HG02571 (cell line): ENCODE measurements at regions not wholly inside any gene's neighbourhood (a gene's known extent, or its start where the extent isn't known, plus 50 kb on each side); places are given as distances from the start of the nearest gene placed in this dataset.

Source experiments
- ATAC-seq: cut with Tn5 transposase; IDR thresholded peaks from one replicate; pipeline ENCODE4 v1.9.1; 2021; ENCODE audit warnings: mild to moderate bottlenecking, moderate library complexity; ENCODE audit not compliant: unreplicated experiment

DNA sequence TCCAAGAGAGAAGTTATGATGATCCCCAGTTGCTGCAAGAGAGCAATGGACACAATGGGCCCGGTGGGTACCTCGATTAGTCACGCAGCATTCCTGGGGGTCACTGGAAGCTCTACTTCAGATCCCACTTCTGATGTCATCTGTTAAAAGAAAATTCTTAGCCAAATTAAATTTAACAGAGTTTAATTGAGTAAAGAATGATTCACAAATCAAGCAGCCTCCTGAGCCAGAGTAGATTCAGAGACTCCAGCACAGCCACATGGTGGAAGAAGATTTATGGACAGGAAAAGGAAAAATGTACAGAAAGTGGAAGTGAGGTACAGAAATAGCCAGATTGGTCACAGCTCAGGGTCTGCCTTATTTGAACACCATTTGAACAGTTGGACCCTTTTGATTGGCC lies 107.5 kb downstream of the SPTSSA start:
- no peak for ATAC-seq

DNA sequence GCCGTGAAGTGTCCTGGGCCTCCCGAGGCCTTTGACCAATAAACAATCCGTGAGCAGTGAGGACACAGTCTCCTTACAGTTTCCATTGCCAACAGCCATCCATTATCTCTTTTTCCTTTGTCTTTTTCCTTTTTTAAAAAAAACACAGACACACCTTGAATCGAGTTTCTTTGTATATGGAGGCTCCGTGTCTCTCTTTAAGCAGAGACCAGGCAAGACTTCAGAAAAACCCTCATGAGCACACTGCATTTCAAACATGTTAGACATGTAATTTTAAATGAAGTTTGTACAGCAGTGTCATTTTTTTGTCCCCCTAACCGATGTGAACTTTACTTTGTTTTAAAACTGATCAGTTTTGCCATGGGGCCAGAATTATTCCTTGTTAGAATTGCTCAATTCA lies 111.1 kb downstream of the SPTSSA start:
- no peak for ATAC-seq

DNA sequence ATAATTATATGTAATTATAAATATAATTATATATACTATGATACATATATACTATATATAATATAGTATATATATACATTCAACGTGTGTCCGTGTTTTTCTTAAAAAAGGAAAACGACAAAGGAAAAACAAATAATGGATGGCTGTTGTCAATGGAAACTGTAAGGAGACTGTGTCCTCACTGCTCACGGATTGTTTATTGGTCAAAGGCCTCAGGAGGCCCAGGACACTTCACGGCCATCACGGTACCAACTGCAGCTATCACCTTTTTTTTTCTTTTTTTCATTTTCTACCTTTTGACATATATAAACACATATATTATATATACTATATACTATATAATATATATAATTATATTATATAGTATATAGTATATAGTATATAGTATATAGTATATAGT lies 113.4 kb downstream of the SPTSSA start:
- ATAC-seq = no peak

DNA sequence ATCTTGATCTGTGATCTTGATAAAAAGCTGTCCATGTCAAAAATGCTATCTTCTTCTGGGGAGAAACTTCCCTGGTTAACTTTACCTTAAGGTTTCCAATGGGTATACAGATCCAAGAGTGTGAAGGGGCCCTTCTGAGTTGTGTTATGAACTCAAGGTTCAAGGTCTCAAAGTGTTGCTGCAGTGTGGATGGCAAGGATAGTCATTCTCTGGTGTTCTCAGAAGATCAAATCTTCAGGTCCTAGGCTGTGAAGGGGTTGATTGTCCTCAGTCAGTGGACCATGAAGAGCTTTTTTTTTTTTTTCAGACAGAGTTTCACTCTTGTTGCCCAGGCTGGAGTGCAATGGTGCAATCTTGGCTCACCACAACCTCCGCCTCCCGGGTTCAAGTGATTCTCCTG lies 114.4 kb downstream of the SPTSSA start:
- no peak for ATAC-seq

DNA sequence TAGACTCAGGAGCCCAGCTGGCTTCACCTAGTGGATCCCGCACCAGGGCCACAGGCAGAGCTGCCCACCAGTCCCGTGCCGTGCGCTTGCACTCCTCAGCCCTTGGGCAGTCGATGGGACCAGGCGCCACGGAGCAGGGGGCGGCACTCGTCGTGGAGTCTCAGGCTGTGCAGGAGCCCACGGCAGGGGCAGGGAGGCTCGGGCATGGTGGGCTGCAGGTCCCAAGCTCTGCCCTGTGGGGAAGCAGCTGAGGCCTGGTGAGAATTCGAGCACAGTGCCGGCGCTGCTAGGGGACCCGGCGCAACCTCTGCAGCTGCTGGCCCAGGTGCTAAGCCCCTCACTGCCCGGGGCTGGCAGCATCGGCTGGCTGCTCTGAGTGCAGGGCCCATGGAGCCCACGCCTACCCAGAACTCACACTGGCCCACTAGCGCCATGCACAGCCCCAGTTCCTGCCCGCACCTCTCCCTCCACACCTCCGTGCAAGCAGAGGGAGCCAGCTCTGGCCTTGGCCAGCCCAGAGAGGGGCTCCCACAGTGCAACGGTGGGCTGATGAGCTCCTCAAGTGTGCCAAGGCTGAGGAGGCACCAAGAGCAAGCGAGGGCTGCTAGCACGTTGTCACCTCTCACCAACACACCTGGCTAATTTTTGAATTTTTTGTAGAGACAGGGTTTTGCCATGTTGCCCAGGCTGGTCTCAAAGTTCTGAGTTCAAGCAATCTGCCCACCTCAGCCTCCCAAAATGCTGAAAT lies 116.1 kb downstream of the SPTSSA start:
- no peak for ATAC-seq

DNA sequence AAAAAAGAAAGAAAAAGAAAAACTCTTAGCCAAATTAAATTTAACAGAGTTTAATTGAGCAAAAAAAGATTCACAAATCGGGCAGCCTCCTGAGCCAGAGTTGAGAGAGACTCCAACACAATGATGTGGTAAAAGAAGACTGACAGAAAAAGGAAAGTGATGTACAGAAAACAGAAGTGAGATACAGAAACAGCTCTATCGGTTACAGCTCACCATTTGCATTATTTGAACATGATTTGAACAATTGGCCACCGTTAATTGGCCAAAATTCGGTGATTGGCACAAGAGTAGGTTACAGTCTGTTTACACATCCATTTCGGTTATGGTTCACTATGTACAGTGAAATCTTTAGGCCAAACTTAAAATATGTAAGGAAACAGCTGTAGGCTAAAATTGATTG lies 117.7 kb downstream of the SPTSSA start:
- ATAC-seq = no peak

DNA sequence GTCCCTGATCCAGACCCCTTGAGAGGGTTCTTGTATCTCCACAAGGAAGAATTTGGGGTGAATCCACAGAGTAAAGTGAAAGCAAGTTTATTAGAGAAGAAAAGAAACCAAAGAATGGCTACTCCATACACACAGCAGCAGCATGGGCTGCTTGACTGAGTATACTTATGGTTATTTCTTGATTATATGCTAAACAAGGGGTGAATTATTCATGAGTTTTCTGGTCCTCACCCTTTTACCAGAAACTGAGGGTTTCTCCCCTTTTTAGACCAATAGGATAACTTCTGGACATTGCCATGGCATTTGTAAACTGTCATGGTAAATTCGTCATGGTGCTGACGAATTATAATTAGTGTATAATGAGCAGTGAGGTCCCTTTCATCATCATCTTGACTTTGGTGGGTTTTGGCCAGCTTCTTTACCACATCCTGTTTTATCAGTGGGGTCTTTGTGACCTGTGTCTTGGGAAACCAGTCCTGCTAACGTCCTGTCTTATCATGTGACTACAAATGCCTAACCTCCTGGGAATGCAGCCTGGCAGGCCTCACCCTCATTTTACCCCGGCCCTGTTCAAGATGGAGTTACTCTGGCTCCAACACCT lies 121.9 kb downstream of the SPTSSA start:
- ATAC-seq = no peak

DNA sequence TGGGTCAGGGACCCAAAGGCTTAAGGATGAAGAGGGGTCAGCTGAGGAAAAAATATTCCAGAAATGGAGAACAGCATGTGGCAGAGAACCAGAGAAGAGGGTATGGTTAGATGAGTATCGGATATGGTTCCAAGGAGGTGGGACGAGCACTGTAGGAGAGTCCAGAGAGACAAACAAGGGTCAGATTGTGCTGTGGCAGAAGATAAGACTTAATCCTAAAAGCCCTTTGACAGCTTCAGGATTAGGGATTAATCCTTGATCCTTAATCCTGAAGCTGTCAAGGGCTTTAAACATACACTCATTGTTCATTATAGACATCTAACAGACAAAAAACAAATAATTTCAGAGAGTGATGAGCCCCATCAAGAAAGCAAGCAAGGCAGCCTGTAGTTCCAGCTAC lies 124.0 kb downstream of the SPTSSA start:
- ATAC-seq = no peak

DNA sequence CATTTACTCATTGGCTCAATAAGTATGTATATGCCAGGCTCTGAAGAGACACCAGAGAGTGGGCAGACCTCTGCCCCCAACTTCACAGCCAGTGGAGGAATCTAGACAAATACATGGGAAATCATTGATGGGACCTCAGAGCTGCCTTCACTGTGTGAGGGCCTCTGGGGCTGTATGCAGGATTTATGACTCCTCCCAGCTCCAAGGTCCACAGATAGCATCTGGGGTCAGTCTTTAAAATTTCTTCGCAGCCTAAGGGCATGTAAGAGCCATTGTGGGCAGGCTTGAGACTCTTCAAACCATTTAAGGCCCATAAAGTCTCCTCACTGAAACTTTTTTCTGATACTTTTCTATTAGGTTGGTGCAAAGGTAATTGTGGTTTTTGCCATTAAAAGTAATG lies 125.5 kb downstream of the SPTSSA start:
- no peak for ATAC-seq

DNA sequence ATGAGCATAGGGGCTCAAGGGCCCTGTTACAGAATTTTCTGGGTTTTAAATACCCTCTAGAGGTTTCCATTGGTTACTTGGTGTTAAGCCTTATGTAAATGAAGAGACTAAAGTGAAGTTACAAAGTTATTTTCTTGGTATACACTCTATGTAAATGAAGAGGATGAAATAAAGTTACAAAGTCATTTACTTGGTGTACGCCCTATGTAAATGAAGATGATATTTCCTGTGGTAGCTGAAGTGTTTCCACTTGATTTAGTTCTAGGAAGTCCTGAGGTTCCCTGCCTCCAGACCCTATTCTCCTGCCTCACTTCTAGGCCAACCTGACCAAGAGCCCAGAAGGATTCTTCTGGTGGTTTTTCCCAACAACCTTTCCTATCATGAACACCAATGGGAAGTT lies 126.1 kb downstream of the SPTSSA start:
- no peak for ATAC-seq

DNA sequence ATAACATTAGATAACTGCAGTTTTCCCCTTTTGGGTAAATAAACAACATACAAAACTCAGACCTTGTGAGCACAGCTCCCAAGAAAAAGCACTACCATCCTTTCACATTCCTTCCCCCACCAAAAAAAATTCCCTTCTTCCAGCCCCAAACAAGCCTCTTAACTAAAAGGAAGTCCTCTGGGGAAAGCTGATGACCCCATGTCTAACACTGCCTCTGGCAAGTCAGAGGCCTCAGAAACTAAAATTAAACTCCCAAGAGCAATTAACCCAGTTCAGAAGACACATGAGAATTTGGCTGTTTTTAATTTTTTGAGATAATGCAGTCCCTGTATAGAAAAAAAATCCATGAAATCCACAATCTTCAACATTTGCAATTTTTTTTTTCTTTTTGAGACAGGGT lies 127.7 kb downstream of the SPTSSA start:
- no peak for ATAC-seq

DNA sequence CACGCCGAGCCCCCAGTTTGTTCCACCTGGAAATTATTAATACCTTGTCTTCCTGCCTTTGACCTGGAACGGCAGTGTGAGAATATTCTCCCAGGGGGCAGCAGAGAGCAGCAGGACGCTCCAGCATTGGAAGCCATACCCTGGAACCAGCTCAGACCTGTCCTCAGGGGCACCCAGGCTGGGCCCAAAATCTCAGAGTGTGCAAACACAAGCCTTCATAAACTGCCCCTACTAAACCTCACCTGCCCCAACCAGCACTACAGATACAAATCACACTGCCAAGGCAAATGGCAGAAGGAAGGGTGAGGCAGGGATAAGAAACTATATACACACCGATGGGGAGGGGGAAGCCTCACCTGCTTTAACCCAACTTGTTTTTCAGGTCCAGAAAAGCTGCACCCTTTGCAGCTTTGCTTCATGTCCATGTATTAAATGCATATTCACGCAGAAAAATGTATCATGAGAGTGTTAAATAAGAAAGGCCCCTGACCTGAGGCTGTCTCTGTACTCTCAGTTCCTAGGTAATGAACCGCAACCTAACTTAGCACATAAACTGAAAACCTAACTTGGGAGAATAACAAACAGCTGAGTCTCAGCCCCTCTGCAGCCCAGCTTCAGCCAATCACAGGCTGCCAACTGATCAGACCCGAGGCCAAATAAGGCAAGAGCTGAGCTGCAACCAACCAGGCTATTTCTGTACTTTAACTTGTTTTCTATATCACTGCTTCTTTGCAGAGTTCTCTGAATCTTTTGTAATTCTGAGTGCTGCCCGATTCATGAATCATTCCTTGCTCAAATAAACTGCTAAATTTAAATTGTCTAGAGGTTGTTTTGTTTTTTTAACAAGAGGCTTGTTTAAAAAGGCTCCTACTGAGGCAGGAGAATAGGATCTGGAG lies 130.1 kb downstream of the SPTSSA start:
- ATAC-seq = peak; percentile 88

DNA sequence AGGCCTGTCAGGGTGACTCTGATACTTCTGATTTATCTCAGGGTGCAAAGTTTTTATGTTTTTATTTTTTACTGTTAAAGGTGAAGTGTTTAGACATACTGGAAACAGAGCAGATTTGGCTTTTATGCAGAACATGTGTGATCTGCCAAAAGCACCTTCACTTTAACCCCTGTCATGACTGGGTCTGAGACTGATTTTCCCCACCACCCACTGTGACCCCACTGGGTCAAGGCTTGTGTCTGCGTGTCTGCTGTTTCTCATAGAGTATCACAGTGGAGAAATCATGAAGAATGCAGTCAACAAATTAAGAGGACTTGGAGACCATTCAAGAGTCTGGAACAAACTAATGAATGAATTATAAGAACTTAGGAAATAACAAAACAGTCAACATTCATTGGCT lies 131.2 kb downstream of the SPTSSA start:
- ATAC-seq = no peak

DNA sequence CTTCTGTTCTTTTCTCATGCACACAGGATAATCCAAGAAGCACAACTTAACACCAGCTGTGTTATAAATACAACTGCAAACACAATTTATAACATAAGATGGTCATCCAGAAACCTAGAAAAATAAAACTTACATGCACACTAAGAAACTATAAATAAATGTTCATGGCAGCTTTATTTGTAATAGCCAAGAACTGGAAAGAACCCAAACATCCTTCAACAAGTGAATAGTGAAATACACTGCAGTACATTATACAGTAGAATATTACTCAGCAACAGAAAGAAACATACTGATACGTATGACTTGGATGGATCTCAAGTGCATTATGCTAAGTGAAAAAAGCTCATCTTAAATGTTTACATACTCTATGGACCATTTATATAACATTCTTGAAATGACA lies 132.7 kb downstream of the SPTSSA start:
- ATAC-seq = no peak

DNA sequence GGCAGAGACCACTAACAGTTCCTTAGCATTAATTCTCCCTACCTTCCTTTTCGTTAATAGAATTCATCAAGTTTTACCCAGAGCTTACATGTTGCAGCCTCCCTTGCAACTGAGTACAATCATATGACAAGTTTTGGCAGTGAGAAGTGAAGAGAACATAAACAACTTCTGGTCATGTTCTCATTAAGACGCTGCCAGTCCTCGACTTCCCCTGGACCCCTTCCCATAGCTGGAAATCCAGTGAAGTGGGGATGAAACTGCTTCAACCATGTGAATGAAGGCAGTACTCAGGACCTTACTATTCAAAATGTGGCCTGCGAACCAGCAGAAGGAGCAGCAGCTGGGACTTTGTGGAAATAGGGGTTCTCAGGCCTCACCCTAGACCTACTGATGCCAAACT lies 133.9 kb downstream of the SPTSSA start:
- ATAC-seq = no peak

DNA sequence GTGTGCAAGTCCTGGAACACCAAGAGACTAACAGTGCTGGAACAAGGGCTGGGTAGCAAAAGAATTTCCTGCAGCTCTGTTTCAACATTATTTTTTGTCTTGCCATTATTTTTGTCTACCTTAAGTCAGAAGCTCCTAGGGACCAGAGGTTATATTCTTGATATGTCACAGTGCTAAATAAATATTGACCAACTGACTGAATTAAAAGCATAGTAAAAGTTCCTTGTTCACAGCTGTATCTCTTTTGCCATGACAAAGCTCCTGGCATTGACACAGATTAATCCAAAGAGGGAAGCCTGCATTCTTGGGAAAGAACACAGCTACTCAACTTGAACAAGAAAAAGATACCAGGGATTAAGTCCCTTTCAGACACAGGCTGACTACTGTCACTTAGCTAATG lies 136.5 kb downstream of the SPTSSA start:
- no peak for ATAC-seq

DNA sequence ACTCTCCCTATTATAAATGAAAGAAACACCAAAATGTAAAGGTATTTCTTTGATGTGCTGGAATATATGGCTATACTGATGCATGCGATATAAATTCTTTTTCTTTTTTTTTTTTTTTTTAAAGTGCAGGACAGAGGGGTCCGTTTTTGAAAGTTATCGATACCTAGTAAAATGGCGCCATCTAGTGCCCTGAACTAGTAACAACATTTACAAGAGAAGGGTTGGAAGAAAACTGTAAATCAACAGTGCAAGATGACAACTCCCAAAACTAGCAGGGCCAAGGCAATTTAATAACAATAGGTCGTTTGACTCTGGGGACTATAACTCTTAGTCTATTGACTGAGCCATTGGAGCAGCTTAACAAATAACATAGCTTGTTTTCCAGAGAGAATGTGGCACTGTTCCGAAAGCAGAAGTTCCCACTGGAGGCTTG lies 137.7 kb downstream of the SPTSSA start:
- no peak for ATAC-seq

DNA sequence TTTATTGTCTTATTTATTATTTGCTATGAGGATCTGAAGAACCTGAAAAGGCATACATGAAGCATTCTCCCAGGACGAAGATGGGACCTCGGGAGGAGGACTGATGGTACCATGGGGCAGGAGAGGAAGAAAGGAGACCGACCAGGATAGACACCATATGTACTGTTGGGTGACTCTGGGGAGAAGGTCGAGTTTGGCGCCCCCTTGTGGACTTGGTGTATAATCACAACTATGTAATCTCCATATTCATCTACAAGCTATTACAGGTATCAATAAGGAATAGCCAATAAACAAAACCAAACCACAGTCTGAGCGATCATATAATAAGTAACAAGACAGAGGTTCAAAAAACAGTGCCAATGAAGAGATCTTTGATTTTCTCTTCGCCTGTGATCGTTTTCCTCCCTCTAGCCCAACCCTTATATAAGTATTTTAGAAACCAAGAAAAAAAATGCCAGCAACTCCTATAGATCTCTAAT lies 139.1 kb downstream of the SPTSSA start:
- no peak for ATAC-seq

DNA sequence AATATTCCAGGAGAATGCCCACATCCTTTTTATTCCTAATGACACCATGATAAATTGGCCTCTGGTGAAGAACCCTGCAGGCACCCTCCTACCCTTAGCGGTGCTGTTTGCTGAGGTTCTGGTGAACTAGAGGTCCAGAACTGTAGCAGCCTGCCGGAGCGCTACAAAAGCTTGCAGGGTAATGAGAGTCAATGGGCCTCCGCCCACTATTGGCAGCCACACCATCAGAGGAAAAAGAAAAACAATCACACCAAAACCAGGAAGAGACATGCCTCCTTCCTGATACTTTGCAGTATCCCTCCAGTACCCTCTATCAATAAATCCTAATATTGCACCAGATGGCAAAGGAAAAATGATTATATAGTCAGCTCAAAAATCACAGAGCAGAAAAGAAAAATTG lies 142.9 kb downstream of the SPTSSA start:
- no peak for ATAC-seq

DNA sequence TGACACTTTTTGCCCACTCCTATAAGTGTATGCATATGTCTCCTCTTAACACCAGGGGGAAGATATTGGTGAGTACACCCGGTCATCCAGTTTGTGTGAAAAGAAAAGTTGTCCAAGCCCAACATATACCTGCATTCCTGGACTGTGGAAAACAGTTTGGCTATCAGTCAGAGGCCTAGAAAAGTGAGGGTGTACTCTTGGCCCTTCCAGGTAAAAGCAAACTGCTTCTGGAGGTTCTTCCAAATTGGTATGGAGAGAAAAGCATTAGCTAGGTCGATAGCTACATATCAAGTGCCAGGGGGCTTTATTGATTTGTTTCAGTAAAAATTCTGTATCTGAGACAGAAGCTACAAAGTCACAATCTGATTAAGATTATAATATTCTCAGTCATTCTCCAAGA lies 144.0 kb downstream of the SPTSSA start:
- no peak for ATAC-seq

DNA sequence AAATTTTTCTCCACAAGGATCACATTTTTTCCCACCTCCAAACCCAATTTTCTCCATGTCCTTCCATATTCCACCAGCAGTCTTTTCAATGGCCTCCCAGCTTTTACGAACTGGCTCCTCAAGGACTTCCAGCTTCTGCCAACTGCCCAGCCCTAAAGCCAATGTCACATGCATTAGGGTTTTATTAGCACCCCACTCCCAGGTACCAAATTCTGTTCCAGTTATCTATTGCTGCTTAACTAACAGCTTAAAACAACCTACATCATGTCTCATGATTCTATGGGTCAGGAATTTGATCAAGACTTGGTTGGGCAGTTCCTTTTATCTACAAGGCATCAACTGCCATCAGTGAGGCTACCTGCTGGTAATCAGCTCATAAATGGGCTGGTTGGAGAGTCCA lies 151.3 kb downstream of the SPTSSA start:
- ATAC-seq = no peak

DNA sequence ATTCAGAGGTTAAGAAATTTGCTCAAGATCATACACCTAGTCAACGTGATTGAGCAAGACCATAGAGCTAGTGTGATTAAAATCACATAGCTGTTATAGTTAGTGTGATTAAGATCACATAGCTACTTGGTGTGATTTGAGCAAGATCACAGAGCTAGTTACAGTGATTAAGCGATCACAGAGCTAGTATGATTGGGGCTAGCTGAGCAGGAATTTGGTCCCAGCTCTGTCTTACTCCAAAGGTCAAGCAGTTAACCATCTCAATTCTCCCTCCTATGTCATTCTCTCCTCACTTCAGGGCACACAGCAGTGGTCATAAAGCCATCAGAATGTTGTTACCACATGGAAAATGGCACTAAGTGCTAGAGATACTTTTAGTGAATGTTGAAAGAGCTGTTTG lies 158.2 kb downstream of the SPTSSA start:
- ATAC-seq = no peak
